ENCODE measurements at regions not wholly inside any gene's neighbourhood (a gene's known extent, or its start where the extent isn't known, plus 50 kb on each side); places are given as distances from the start of the nearest gene placed in this dataset.
"Not testable (repeated sequence)": the region's sequence is repeated elsewhere in the genome, so short reads cannot be mapped to it uniquely, and the experiment has no call there.

DNA sequence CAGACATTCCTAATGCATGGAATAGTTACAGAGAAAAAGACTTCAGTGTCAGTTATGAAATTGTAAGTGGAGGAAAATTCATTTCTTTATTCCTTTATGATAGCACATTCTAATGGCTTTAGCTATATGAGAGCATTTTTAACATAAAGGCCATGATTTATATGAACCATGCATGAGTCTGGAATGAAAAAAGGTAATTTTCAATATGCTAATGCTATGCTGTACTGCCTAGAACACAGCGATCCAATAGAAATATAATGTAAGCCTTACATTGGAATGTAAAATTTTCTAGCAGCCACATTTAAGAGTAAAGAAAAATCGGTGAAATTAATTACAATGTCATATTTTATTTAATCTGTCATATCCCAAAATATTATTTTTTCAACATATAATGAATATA lies 932.0 kb downstream of the C4orf33 start:
- no peaks in the 10 kb centered on the region for H3K79me2 ChIP-seq (ENCODE audit: insufficient read depth, low read depth)
- no peaks in the 10 kb centered on the region; the same call in 1 of the 2 replicates for H4K20me1 ChIP-seq (ENCODE audit: insufficient read depth)
- TF ChIP-seq, protein P1, sequence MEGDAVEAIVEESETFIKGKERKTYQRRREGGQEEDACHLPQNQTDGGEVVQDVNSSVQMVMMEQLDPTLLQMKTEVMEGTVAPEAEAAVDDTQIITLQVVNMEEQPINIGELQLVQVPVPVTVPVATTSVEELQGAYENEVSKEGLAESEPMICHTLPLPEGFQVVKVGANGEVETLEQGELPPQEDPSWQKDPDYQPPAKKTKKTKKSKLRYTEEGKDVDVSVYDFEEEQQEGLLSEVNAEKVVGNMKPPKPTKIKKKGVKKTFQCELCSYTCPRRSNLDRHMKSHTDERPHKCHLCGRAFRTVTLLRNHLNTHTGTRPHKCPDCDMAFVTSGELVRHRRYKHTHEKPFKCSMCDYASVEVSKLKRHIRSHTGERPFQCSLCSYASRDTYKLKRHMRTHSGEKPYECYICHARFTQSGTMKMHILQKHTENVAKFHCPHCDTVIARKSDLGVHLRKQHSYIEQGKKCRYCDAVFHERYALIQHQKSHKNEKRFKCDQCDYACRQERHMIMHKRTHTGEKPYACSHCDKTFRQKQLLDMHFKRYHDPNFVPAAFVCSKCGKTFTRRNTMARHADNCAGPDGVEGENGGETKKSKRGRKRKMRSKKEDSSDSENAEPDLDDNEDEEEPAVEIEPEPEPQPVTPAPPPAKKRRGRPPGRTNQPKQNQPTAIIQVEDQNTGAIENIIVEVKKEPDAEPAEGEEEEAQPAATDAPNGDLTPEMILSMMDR (conservative IDR thresholded peaks at IDR 0.05; ENCODE audit: low read depth, low read length), result no peak
- no peak overlapping the region for H3K9ac ChIP-seq
- no peaks in the 10 kb centered on the region for H3K4me1 ChIP-seq (ENCODE audit: low read depth, poor library complexity, severe bottlenecking)
- no peak overlapping the region for H3K4me3 ChIP-seq (IDR thresholded peaks at IDR 0.05; ENCODE audit: insufficient read depth, low read depth, low read length)
- H3K27ac ChIP-seq, result no peak overlapping the region
- no peaks in the 10 kb centered on the region for H3K27me3 ChIP-seq (ENCODE audit: insufficient read depth, low read depth)
- no peak overlapping the region for H3K4me2 ChIP-seq
- no peak overlapping the region for H2AFZ ChIP-seq (ENCODE audit: low read depth)
- no peaks in the 10 kb centered on the region for H3K36me3 ChIP-seq (ENCODE audit: insufficient read depth)

DNA sequence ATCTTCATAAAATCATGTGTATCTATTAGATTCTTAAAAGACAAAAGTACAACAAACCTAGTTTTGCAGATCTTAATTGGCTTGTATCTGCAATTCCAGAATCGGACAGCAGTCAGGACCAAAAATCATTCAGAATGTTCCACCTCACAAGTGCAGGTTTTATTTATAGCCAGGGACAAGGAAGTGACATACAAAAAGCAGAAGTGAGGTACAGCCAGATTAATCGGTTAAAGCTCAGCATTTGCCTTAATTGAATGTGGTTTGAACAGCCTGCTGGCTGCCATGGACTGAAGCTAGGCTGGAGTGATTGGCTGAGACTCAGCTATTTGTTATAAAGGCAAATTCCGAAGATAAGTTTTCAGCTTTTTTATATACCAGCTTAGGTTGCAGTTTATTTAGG lies 932.6 kb downstream of the C4orf33 start:
- H3K4me3 ChIP-seq (IDR thresholded peaks at IDR 0.05; ENCODE audit: insufficient read depth, low read depth, low read length), result no peak overlapping the region

DNA sequence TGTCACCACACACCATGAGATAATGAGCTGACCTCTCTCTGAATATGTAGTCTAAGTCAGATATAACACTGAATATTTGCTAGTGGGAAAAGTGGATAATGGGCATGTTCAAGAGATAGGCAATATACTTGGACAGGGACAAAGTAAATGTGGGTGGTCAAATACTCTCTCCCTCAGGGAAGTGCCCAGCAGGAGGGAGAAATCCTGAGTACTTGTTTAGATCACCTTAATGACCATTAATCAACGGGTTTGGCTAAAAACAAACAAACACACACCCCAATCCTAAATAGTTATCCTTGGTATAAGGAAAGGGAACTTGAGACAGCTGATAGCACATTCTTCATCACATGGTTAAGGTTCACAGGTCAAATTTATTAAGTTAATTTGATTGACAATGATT lies 933.5 kb downstream of the C4orf33 start:
- Histone ChIP-seq H3K36me3 (ENCODE audit: insufficient read depth) (no peaks in the 10 kb centered on the region), H3K27ac (no peak overlapping the region), H2AFZ (ENCODE audit: low read depth) (no peak overlapping the region), H3K27me3 (ENCODE audit: insufficient read depth, low read depth) (no peaks in the 10 kb centered on the region), H3K4me3 (IDR thresholded peaks at IDR 0.05; ENCODE audit: insufficient read depth, low read depth, low read length) (no peak overlapping the region), H3K79me2 (ENCODE audit: insufficient read depth, low read depth) (no peaks in the 10 kb centered on the region), H3K9ac (no peak overlapping the region), H3K4me1 (ENCODE audit: low read depth, poor library complexity, severe bottlenecking) (no peaks in the 10 kb centered on the region), H4K20me1 (ENCODE audit: insufficient read depth) (no peaks in the 10 kb centered on the region; the same call in 1 of the 2 replicates), H3K4me2 (no peak overlapping the region)
- TF ChIP-seq, protein P1 (conservative IDR thresholded peaks at IDR 0.05; ENCODE audit: low read depth, low read length), result no peak

More for the DNA sequence above, 932.6 kb downstream of the C4orf33 start:
- H3K36me3 ChIP-seq (ENCODE audit: insufficient read depth), result no peaks in the 10 kb centered on the region
- H3K9ac ChIP-seq, result no peak overlapping the region
- H3K27me3 ChIP-seq (ENCODE audit: insufficient read depth, low read depth), result no peaks in the 10 kb centered on the region
- H2AFZ ChIP-seq (ENCODE audit: low read depth), result no peak overlapping the region
- H3K4me2 ChIP-seq, result no peak overlapping the region
- no peak overlapping the region for H3K27ac ChIP-seq
- TF ChIP-seq, protein P1 (conservative IDR thresholded peaks at IDR 0.05; ENCODE audit: low read depth, low read length), result no peak
- H3K79me2 ChIP-seq (ENCODE audit: insufficient read depth, low read depth), result no peaks in the 10 kb centered on the region
- no peaks in the 10 kb centered on the region for H3K4me1 ChIP-seq (ENCODE audit: low read depth, poor library complexity, severe bottlenecking)
- H4K20me1 ChIP-seq (ENCODE audit: insufficient read depth), result no peaks in the 10 kb centered on the region; the same call in 1 of the 2 replicates

DNA sequence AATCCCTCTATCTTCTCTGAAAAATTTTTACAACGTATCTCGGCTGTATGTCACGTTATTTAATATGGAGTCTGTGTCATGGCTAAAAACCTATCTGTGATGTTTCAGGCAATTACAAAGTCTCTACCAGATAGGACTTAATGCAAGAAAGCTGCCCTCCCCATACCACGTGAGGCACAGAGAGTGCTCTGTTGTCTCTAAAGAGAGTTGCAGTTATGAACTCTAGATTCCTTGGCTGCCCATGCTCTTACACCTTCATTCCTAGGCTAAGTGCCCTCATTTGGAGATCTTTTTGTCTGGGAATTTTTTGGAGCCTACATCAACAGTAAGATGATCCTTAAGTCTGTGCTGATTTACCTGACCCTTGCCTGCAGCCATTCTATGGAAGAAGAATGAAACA lies 935.9 kb downstream of the C4orf33 start:
- Histone ChIP-seq H3K9ac (no peak overlapping the region), H3K4me1 (ENCODE audit: low read depth, poor library complexity, severe bottlenecking) (no peaks in the 10 kb centered on the region), H3K27ac (no peak overlapping the region), H4K20me1 (ENCODE audit: insufficient read depth) (no peaks in the 10 kb centered on the region; the same call in 1 of the 2 replicates), H3K36me3 (ENCODE audit: insufficient read depth) (no peaks in the 10 kb centered on the region), H3K79me2 (ENCODE audit: insufficient read depth, low read depth) (no peaks in the 10 kb centered on the region), H2AFZ (ENCODE audit: low read depth) (no peak overlapping the region), H3K4me3 (IDR thresholded peaks at IDR 0.05; ENCODE audit: insufficient read depth, low read depth, low read length) (no peak overlapping the region), H3K4me2 (no peak overlapping the region), H3K27me3 (ENCODE audit: insufficient read depth, low read depth) (no peaks in the 10 kb centered on the region)
- TF ChIP-seq, protein P1 (conservative IDR thresholded peaks at IDR 0.05; ENCODE audit: low read depth, low read length), result no peak

DNA sequence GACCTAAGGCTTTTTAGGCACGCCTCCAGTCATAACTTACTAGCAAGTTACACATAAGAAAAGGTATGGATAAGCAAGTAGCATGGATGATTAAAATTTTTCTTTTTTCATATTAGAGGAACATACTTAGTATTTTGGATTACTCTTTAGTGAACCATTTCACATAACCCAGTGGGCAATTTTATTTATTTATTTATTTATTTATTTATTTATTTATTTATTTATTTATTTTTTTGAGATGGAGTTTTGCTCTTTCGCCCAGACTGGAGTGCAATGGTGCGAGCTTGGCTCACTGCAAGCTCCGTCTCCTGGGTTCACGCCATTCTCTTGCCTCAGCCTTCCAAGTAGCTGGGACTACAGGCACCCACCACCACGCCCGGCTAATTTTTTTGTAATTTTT lies 937.7 kb downstream of the C4orf33 start:
- H3K4me1 ChIP-seq (ENCODE audit: low read depth, poor library complexity, severe bottlenecking); H3K4me2 ChIP-seq; H4K20me1 ChIP-seq (ENCODE audit: insufficient read depth); H3K4me3 ChIP-seq (IDR thresholded peaks at IDR 0.05; ENCODE audit: insufficient read depth, low read depth, low read length); H3K9ac ChIP-seq; H2AFZ ChIP-seq (ENCODE audit: low read depth); H3K36me3 ChIP-seq (ENCODE audit: insufficient read depth); H3K79me2 ChIP-seq (ENCODE audit: insufficient read depth, low read depth); H3K27me3 ChIP-seq (ENCODE audit: insufficient read depth, low read depth); H3K27ac ChIP-seq: not testable (repeated sequence)

Measured in KMS-11 (cell line).